ENCODE measurements at regions not wholly inside any gene's neighbourhood (a gene's known extent, or its start where the extent isn't known, plus 50 kb on each side); places are given as distances from the start of the nearest gene placed in this dataset.

- TF ChIP-seq, protein P1, sequence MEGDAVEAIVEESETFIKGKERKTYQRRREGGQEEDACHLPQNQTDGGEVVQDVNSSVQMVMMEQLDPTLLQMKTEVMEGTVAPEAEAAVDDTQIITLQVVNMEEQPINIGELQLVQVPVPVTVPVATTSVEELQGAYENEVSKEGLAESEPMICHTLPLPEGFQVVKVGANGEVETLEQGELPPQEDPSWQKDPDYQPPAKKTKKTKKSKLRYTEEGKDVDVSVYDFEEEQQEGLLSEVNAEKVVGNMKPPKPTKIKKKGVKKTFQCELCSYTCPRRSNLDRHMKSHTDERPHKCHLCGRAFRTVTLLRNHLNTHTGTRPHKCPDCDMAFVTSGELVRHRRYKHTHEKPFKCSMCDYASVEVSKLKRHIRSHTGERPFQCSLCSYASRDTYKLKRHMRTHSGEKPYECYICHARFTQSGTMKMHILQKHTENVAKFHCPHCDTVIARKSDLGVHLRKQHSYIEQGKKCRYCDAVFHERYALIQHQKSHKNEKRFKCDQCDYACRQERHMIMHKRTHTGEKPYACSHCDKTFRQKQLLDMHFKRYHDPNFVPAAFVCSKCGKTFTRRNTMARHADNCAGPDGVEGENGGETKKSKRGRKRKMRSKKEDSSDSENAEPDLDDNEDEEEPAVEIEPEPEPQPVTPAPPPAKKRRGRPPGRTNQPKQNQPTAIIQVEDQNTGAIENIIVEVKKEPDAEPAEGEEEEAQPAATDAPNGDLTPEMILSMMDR (IDR thresholded peaks at IDR 0.05; ENCODE audit: poor library complexity, severe bottlenecking) = no peak
- TF ChIP-seq TAF1 (IDR thresholded peaks at IDR 0.05; ENCODE audit: low read depth) (no peak), POLR2AphosphoS5 (IDR thresholded peaks at IDR 0.05) (no peak)
Observed at GRCh38 chr9:1909322-1909721, 105.8 kb upstream of the SMARCA2 start.

Data from neural cell (in vitro differentiated cells).